ENCODE measurements at regions not wholly inside any gene's neighbourhood (a gene's known extent, or its start where the extent isn't known, plus 50 kb on each side); places are given as distances from the start of the nearest gene placed in this dataset.

DNA sequence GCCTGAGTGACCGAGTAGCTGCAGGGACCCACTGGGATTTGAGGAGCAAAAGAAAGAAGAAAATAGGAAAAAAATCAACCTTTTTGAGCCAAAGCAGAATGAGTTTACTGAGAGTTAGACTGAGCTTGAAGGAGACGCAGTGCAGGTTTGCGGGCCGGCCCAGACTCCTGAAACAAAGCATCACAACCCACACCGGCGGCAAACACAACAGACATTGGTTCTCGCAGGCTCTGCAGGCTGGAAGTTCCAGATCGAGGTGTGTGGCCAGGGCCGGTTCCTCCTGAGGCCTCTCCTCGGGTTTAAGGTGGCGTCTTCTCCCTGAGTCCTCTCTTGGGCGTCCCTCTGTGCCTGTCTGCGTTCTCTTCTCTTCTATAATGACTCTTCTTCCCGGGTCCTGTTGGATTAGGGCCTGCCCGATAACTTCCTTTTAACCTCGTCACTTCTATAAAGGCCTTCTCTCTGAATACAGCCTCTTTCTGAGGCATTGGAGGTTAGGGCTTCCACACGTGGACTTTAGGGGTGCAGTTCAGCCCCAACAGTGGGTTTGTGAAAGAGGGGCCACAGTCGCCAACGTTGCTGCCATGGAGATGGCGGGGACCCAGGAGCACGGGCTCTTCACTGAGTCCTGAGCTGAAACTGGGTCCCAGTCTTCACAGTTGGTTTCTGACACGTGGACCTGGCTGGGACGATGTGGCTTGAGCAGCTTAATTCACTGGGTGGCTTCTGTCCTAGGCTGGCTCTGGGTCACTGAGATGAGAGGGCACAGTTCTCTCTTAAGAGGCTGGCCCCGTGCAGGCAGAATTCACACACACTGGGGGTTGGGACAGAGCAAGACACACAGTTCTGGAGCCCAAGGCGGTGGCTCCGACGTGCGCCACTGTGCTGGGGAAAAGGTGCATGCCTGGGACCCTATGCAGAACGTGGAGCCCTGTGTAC lies 1047.7 kb downstream of the BRD1 start:
- TF ChIP-seq, protein P1, sequence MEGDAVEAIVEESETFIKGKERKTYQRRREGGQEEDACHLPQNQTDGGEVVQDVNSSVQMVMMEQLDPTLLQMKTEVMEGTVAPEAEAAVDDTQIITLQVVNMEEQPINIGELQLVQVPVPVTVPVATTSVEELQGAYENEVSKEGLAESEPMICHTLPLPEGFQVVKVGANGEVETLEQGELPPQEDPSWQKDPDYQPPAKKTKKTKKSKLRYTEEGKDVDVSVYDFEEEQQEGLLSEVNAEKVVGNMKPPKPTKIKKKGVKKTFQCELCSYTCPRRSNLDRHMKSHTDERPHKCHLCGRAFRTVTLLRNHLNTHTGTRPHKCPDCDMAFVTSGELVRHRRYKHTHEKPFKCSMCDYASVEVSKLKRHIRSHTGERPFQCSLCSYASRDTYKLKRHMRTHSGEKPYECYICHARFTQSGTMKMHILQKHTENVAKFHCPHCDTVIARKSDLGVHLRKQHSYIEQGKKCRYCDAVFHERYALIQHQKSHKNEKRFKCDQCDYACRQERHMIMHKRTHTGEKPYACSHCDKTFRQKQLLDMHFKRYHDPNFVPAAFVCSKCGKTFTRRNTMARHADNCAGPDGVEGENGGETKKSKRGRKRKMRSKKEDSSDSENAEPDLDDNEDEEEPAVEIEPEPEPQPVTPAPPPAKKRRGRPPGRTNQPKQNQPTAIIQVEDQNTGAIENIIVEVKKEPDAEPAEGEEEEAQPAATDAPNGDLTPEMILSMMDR (IDR thresholded peaks at IDR 0.05; ENCODE audit: low read depth, low read length, poor library complexity, severe bottlenecking): no peak
- no peak for TF ChIP-seq EZH2phosphoT487 (IDR thresholded peaks at IDR 0.05; ENCODE audit: borderline replicate concordance, low read length)
